IMR-90 (cell line): ENCODE measurements at regions not wholly inside any gene's neighbourhood (a gene's known extent, or its start where the extent isn't known, plus 50 kb on each side); places are given as distances from the start of the nearest gene placed in this dataset.
"Not testable (repeated sequence)": the region's sequence is repeated elsewhere in the genome, so short reads cannot be mapped to it uniquely, and the experiment has no call there.

ENCODE experiments used
- FOS ChIP-seq: fragments of 150-350 bp; IDR thresholded peaks from 2 replicates; pipeline ENCODE4 v1.6.1; 2016; ENCODE audit warnings: low read depth, low read length
- RCOR1 ChIP-seq: IDR thresholded peaks from 2 replicates; pipeline ENCODE4 v1.6.1; 2012; ENCODE audit warnings: mild to moderate bottlenecking, low read length, improper control_type of control experiment; ENCODE audit not compliant: insufficient replicate concordance
- TF ChIP-seq, protein P1 (sequence below): conservative IDR thresholded peaks from 2 replicates; pipeline ENCODE4 v1.5.1; 2012; ENCODE audit warnings: mild to moderate bottlenecking, low read depth, low read length, improper control_type of control experiment

DNA sequence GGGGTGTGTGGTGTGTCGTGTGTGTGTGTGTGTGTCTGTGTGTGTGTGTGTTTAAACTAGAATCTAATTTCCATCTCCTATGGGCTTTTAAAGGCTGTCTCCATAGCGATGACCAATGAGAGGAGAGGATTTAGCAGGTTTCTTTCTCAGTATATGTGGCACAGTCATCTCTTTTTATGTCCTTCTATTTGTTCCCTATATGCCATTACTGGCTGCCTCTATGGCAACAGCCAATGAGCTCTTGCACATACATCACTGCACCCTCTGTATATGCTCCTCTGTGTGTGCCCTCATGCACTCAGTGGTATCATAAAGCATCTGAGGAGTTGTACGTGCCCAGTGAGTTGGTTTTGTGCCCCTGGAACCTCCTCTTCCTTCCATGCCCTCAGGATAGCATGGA is 107.6 kb downstream of the GPR85 start:
- TF ChIP-seq, protein P1, sequence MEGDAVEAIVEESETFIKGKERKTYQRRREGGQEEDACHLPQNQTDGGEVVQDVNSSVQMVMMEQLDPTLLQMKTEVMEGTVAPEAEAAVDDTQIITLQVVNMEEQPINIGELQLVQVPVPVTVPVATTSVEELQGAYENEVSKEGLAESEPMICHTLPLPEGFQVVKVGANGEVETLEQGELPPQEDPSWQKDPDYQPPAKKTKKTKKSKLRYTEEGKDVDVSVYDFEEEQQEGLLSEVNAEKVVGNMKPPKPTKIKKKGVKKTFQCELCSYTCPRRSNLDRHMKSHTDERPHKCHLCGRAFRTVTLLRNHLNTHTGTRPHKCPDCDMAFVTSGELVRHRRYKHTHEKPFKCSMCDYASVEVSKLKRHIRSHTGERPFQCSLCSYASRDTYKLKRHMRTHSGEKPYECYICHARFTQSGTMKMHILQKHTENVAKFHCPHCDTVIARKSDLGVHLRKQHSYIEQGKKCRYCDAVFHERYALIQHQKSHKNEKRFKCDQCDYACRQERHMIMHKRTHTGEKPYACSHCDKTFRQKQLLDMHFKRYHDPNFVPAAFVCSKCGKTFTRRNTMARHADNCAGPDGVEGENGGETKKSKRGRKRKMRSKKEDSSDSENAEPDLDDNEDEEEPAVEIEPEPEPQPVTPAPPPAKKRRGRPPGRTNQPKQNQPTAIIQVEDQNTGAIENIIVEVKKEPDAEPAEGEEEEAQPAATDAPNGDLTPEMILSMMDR, result not testable (repeated sequence)
- not testable (repeated sequence) for TF ChIP-seq FOS, RCOR1
